Erythroblast (primary cell): ENCODE measurements at regions not wholly inside any gene's neighbourhood (a gene's known extent, or its start where the extent isn't known, plus 50 kb on each side); places are given as distances from the start of the nearest gene placed in this dataset.

Experiments
- GATA1 ChIP-seq: IDR thresholded peaks from 2 replicates; pipeline ENCODE4 v1.6.1; 2011; ENCODE audit warnings: low read depth, mild to moderate bottlenecking, control low read depth, low read length, moderate library complexity
- POLR2A ChIP-seq: IDR thresholded peaks from 2 replicates; pipeline ENCODE4 v1.6.1; 2011; ENCODE audit warnings: mild to moderate bottlenecking, low read length

GRCh38 chr1:60948486-60948885 lies 133.9 kb upstream of the NFIA start:
- no peak for TF ChIP-seq POLR2A
- TF ChIP-seq GATA1: no peak
